ENCODE measurements at regions not wholly inside any gene's neighbourhood (a gene's known extent, or its start where the extent isn't known, plus 50 kb on each side); places are given as distances from the start of the nearest gene placed in this dataset.
"Not testable (repeated sequence)": the region's sequence is repeated elsewhere in the genome, so short reads cannot be mapped to it uniquely, and the experiment has no call there.

DNA sequence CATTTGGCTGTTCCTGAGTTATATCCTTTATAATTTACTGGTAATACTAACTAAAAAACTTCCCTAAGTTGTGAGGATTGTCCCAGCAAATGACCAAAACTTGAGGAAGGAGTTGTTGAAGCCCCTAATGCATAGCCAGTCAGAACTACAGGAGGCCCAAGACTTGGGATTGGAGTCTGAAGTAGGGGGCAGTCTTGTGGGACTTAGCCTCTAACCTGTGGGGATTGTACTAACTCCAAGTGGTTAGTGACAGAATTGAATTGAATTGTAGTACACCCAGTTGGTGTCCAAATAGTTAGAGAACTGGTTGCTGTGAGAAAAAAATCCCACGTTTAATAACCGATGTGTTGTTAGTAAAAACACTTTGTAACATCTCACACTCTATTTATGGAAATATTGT lies 1506.3 kb downstream of the ADGRL3 start:
- DNase-seq (ENCODE audit: low read depth in 2 of 2), result no peak

DNA sequence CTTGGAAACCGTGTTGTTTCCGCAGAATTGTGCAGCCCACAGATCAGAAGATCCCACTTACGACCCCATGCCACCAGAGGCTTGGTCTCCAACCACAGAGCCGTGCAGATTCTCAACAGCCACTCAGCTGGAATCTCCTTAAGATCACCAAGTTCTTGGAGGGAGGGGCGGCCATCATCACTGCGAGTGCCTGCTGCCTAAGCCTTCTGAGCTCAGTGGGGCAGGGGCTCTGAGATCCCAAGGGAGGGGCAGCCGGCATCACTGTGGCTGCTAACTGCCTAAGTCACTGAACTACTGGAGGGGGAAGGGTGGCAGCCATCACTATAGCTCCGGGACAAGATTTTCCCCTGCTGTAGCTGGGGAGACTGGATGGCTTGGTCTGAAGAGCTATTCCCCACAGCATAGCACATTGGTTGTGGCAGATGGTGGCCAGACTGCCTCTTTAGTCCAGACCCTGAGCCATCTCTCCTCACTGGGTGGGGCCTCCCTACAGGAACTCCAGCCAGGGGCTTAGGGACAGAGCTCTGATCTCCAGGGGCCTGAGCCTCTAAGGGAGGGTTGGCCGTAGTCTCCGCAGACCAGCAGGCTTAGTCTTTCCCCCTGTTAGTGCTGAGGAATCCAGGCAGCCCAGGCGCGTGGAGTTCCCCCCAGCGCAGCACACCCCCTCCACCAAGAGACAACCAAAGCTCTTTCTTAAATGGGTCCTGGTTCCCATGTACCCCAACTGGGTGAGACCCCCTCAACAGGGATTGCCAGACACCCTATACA lies 1483.9 kb downstream of the ADGRL3 start:
- no peak for DNase-seq (ENCODE audit: low read depth in 2 of 2)

DNA sequence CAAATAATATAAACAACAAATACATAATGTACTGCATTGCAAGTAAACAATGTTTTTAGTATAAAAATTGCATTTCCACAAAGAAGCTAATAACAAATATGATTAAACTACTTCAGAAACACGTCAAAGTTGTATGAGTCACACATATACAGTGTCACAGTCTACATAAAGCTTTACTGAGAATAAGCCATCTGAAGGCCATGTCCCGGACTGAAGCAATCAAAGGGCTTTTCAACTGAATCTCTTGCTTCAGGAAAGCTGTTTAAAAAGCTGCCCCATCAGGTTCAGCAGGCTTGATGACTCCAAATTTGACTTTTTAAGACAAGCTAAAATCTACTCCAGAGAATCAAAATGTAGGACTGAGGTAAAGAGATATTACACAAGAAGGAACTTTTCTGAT lies 1476.8 kb downstream of the ADGRL3 start:
- no peak for DNase-seq (ENCODE audit: low read depth in 2 of 2)

DNA sequence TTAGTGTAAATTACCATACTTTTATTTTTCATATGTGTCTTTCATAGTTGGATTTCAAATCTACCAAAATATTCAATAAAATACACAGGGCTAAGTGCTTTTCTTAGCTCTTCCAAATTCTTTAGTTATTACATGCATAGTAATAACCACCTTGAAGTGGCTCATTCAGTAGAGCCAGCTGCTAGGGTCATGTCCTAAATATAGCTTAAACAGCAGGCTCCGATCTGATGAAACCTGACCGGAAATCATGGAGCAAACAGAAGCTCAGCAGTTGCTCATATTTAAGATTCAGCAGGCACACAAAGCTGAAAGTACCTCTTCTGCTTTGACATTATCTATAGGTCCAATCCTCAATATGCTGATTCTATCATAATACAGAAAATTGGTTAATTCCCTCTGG lies 1470.4 kb downstream of the ADGRL3 start:
- no peak for DNase-seq (ENCODE audit: low read depth in 2 of 2)

DNA sequence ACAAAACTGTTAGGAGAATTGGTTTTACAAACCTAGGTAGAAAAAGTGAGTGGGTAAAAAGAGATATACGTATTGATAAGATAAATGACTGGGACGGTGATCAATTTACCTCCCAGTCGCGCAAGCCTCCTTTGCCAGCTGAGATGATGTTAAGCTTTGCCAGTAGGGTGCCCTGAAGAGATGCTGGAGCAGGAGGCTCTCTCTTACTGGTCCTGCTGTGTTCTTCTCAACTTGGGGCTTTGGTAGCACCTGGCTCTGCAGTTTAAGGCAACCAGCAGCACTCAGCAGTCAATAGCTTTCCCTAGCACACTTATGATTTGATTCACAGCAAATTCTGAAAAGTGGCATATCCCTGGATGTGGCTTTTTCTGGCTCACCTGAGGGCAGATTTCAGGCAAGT lies 1461.7 kb downstream of the ADGRL3 start:
- DNase-seq (ENCODE audit: low read depth in 2 of 2), result no peak

DNA sequence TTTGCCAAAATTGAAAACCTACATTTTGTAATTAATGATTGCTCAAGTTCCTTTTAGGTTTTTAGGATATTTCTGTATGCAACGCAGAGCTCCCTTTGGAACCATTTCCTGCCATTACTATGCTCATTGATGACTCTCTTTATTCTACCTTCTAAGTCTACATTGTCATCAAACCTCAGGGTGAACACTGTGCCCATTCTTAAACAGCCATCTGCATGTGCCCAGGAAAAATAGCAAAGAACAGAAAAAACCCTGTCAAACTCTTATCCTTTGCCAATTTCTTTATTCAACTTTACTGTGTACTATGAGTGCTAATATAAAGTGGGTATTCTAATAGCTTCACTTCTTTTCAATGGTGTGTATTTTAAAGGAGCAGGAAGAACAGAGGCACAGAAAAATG lies 1455.9 kb downstream of the ADGRL3 start:
- no peak for DNase-seq (ENCODE audit: low read depth in 2 of 2)

DNA sequence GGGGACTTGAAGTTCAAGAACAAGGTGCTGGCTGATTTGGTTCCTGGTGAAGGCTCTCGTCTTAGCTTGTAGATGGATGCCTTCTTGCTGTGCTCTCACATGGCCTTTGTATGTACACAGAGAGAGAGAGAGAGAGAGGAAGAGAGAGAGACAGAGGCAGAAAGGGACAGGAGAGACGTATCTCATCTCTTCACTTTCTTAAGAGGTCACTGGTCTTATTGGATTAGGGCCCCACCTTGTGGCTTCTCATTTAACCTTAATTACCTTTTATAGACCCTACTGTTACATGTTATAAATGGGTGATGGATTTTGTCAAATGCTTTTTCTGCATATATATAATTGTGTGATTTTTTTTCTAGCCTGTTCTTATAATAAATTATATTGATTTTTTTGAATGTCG lies 1444.2 kb downstream of the ADGRL3 start:
- DNase-seq (ENCODE audit: low read depth in 2 of 2), result no peak

DNA sequence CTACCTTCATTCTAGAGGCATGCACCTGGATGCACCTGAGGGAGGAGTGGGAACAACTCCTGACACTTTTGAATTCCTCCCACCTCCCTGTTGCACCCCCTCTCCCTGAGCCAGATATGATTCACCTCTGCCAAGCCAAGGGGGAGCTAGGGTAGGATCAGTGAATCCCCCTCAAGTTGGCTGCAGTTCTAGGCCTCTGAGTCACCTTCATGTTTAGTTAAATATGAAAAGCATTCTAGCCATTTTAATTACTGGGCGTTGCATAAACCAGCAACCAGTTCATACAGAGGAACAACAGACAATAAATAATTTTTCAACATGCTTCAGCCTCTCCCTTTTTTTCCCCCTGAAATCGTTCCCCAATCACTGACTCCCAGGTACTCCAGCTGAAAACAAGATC lies 1440.2 kb downstream of the ADGRL3 start:
- no peak for DNase-seq (ENCODE audit: low read depth in 2 of 2)

DNA sequence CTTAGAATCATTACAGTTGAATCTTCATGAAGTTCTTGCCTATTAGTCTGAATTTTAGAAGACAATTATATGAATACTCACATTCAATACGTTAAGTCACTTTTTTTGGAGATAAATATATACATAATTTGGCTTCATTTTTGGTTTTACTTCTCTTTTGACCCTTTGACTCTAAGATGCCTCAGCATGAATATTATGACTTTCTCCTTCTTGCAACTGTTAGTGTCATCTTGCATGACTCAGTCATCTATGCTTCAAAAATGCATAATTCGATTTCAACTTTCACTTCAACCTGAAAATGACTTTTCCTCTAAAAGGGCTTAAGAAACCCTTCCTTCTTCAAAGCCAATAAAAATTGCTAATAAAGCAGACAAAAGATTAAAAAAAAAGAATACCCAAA lies 1427.5 kb downstream of the ADGRL3 start:
- DNase-seq (ENCODE audit: low read depth in 2 of 2), result no peak

DNA sequence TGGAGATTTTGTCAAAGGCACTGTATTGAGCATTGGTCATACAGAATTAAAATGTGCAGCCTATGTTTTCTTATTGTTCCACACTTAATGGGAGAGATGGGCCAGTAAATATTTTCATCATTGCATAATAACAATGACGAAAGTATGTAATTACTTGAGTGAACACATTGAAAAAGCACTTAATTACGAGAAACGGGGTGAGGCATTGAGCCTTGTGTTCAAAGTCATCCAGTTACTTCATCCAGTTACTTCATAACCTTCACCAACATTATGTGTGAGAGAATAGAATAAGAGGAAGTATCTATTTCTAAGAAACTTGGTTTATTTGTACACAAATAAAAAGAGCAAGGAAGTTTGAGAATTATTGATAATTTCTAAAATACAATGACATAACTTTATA lies 1427.0 kb downstream of the ADGRL3 start:
- DNase-seq (ENCODE audit: low read depth in 2 of 2), result no peak

DNA sequence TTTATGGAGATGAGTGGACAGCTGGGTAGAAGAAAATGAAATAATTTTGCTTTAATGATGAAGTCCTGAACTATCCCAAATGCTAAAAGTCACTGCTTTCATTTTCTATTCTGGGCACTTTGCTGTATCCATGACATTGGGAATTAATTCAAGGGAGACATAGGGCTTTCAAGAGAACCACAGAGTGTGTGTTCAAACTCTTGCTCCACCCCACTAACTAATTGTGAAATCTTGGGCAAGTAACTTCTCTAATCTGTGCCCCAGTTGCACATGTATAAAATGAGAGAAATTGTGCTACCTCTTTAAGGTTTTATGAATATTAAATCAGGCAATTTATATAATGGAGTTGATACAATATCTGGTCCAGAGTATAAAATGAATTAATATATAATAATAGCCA lies 1422.0 kb downstream of the ADGRL3 start:
- no peak for DNase-seq (ENCODE audit: low read depth in 2 of 2)

DNA sequence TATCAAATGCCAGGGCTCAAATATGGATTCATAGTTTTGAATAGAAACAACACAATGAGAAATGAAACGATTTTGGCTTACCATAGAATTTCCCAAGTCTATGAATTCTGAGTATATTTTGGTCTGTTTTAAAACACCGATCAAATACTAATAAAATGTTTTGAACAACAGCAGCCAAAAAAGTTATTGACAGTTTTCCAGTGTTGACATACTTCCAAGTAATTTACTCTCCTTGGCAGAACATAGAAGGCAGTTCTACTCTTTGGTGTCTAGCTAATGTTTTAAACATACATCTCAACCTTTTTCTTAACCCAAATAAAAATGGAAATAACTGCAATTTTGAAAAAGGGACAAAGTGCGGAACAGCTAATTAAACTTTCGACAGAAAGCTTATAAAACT lies 1419.8 kb downstream of the ADGRL3 start:
- no peak for DNase-seq (ENCODE audit: low read depth in 2 of 2)

DNA sequence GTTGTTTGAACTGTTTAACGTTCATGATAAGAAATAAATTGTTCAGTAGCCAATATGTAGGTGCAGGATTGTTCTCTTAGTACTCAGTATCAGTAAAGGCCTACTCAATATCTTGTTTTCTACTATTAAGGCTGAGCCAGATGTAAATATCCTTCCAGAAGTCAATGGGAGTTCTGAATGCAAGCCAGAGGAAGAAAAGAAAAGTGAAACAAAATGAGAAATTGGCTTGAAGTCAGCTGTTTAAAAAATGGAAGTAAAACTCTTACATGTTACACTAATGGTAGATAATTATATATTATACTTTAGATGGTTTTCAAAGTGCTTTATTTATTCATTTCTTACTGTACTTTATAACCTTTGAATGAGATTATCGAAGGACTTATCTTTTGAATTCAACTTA lies 1417.9 kb downstream of the ADGRL3 start:
- no peak for DNase-seq (ENCODE audit: low read depth in 2 of 2)

DNA sequence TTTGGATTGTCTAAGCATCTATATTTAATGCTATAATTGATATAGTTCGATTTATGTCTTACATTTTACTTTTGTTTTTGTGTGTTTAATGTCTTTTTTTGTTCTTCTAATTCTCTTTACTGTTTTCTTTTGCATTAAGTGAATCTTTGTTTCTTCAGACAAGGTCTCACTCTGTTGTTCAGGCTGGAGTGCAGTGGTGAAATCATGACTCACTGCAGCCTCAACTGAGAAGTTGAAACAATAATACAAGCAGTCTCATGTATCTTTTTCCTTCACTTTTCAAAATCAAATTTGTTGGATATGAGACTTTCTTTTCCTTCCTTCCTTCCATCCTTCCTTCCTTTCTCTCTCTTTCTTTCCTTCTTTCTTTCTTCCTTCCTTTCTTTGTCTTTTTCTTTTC lies 1401.6 kb downstream of the ADGRL3 start:
- no peak for DNase-seq (ENCODE audit: low read depth in 2 of 2)

DNA sequence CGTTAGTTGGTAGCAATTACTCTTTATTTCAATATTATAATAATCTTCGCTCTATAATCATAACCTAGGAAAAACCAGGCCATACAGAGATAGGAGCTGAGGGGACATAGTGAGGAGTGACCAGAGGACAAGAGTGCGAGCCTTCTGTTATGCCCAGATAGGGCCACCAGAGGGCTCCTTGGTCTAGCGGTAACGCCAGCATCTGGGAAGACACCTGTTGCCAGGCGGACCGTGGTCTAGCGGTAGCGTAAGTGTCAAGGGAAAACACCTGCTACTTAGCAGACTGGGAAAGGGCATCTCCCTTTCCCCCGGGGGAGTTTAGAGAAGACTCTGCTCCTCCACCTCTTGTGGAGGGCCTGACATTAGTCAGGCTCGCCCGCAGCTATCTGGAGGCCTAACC lies 1395.1 kb downstream of the ADGRL3 start:
- not testable (repeated sequence) for DNase-seq (ENCODE audit: low read depth in 2 of 2)

DNA sequence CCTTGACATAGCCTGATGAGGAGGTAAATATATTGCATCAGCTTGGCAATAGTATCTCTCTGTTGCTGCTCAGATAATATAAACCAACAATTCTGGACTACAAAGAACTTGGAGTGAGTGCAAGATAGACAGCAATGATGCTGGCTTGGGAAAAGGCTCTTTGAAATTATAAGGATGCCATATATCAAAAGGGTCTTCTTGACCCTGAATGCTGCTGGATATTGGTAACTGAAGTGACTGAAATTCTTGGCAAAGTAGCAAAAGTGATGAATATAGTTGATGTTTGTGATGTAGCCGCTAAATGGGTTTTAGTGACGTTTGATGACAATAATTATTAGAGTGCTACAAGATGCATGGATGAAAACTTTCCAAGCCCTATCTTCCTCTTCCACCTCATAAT lies 1391.6 kb downstream of the ADGRL3 start:
- no peak for DNase-seq (ENCODE audit: low read depth in 2 of 2)

DNA sequence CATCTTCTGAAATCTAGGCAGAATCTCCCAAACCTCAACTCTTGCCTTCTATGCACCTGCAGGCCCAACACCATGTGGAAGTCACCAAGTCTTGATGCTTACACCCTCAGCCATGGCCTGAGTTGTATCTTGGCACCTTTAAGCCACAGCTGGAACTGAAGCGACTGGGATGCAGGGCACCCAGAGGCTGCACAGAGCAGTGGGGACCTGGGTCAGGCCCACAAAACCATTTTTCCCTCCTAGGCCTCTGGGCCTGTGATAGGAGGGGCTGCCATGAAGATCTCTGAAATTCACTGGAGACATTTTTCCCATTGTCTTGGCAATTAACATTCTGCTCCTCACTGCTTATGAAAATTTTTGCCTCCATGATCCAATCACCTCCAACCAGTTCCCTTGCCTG lies 1388.5 kb downstream of the ADGRL3 start:
- DNase-seq (ENCODE audit: low read depth in 2 of 2), result no peak

DNA sequence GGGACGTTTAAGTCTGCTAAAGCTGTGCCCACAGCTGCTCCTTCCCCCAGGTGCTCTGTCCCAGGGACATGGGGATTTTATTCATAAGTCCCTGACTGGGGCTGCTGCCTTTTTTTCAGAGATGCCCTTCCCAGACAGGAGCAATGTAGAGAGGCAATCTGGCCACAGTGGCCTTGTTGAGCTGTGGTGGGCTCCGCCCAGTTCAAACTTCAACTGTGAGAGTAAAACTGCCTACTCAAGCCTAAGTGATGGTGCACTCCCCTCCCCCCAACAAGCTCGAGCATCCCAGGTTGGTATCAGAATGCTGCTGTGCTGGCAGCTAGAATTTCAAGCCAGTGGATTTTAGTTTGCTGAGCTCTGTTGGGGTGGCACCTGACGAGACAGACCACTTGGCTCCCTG lies 1371.4 kb downstream of the ADGRL3 start:
- no peak for DNase-seq (ENCODE audit: low read depth in 2 of 2)

DNA sequence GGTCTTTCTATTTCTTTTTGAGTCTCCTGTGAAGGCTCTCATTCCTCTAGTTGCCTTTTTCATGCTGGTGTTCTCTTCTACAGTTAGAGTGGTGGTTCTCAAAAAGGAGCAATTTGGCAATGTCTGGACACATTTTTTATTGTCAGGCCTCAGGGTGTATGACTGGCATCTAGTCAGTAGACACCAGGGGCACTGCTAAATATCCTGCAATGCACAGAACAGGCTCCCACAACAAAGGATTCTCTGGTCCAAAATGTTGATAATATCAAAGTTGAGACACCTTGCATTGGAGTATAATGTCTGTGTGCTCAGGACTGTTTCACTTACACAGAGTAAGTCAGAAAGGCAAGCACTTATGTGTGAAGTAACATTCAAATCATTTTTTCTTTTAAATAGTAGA lies 1360.7 kb downstream of the ADGRL3 start:
- no peak for DNase-seq (ENCODE audit: low read depth in 2 of 2)

DNA sequence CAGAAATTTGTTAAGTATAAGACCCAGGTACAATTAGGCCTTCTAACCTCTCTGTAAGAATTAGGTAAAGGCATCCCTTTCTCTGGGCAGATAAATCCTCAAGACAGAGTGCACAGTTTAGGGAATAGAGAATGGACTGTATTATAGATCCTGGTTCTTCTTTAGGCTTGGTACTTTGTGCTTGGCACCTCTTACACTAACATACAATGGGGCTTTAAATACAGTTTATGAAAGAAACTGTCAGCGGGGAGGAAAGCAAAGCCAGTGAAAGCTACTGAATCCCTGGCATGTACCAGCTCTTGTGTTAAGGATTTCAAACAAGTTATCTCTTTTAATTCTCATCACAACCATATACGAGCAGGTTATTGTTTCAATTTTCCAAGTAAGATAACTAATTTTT lies 1350.0 kb downstream of the ADGRL3 start:
- DNase-seq (ENCODE audit: low read depth in 2 of 2), result no peak

DNA sequence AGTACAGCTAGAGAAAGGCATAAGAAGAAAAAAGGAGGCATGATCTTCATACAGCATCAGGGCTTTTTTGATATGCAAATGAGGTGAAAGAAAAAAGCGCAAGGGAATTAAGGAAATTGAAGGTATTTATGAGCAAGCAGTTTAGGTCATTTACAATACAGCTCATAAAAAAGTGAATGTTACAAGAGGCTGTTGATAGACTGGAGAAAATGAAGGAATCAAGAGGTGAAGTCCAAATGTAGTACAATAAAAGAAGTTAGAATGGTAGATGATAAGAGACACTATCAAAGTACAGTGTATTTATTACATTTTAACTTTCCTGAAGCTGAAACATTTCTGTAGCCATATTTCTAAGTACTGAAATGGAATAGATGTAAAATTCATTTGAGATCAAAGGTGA lies 1349.5 kb downstream of the ADGRL3 start:
- no peak for DNase-seq (ENCODE audit: low read depth in 2 of 2)

DNA sequence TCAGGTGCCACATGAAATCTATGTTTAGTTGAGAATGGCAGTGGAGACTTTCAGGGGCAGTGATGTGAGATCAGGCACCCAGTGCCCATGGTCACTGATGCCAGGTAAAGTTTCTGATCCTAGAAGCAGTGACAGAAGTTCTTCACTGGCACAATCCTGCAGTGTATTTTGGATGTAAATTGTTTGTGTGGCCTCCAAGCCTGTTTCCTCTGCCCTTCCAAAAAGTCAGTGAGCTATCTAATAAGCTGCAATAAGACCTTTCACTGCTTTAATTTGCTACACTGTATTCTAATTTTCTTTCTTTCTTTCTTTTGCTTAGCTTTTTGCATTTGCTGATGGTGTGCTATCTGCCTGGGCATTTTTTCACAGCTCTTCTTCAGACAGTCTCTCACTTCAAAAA lies 1348.6 kb downstream of the ADGRL3 start:
- DNase-seq (ENCODE audit: low read depth in 2 of 2), result no peak

DNA sequence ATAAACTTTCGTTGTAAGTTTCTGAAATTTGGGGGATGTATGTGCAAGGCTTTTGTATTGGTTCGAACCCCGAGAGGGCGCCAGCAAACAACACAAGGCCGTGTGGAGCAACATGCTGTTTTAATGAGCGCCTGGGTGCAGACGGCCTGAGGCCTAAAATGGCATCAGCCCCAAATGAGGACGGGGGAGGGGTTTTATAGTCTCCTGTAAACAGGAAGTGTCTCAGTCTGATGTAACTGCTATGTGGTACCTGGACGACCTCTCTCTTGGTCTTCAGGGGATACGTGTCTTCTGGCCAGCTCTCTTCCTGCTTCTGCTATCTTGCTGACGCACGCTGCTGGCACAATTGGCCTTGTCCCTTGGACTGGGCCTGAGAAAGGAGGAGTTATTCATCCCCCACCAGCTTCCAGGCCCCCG lies 1348.0 kb downstream of the ADGRL3 start:
- no peak for DNase-seq (ENCODE audit: low read depth in 2 of 2)

DNA sequence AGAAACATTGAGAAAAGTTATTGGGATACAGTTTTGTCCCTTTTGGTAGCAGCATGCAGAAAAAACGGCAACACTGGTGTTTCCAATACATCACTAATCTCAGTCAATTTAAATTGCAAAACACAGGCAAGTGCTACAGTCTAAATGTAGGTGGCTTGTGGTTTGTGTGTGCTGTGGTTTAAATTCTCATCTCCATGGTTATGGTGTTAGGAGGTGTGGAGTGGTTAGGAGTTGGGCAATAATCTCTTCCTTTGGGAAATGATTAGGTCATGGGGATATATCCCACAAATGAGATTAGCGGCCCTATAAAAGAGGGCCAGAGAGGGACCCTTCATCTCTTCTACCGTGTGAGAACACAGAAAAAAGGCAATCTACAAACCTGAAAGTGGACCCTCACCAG lies 1344.3 kb downstream of the ADGRL3 start:
- DNase-seq (ENCODE audit: low read depth in 2 of 2), result no peak
